ENCODE measurements at regions not wholly inside any gene's neighbourhood (a gene's known extent, or its start where the extent isn't known, plus 50 kb on each side); places are given as distances from the start of the nearest gene placed in this dataset.

DNA sequence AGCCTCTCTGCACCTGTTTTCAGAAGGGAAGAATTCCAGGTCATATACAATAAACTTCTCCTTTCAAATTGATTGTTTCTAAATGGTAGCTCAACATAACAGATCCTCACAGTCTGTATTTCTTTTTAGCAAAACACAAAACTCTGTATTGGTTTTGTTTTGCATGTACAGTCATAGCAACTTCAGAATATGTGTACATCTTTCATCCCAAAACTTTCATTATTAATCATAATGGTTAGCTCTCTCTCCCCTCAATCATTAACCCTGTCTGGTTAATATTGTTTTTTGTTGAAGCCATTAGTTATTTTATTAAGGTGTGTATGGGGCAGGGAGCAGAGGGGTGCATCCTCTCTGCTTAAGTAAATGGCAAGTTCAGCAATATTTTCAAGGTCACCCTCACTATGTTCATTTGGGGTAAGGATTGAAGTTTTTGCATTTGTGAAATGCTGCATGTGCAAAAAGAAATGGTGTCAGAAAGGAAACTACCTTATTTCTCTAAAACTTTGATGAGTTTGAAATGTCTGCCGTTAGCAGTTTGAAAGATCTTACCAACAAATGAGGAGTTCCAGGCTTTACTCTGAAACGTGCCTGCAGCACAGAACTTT, 136.8 kb upstream of the BTBD3 start (continued):
- TF ChIP-seq SP1 (IDR thresholded peaks at IDR 0.05; ENCODE audit: low read depth, low read length) (no peak), FOSL1 (IDR thresholded peaks at IDR 0.05; ENCODE audit: insufficient read depth, low read depth, low read length) (no peak)
- TF ChIP-seq, protein P1, sequence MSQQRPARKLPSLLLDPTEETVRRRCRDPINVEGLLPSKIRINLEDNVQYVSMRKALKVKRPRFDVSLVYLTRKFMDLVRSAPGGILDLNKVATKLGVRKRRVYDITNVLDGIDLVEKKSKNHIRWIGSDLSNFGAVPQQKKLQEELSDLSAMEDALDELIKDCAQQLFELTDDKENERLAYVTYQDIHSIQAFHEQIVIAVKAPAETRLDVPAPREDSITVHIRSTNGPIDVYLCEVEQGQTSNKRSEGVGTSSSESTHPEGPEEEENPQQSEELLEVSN (IDR thresholded peaks at IDR 0.05), result no peak

Data from H1 (cell line).